B cell (primary cell): ENCODE measurements at regions not wholly inside any gene's neighbourhood (a gene's known extent, or its start where the extent isn't known, plus 50 kb on each side); places are given as distances from the start of the nearest gene placed in this dataset.

Source experiments
- ATAC-seq: fragments of 200-7000 bp; cut with Tn5 transposase; one replicate; pipeline ENCODE4 v1.10.0; 2021; ENCODE audit warnings: low read depth, mild to moderate bottlenecking, moderate number of reproducible peaks, moderate library complexity
- CTCF ChIA-PET: fragments of 350-600 bp; sonication (Branson Sonifier 250); formaldehyde crosslinking; loops from one replicate; lab custom pipeline; 2021; ENCODE audit warnings: antibody characterized with exemption, inconsistent platforms; lab: Charles Lee
- POLR2A ChIA-PET: fragments of 350-600 bp; sonication (Branson Sonifier 250); formaldehyde crosslinking; loops from one replicate; lab custom pipeline; 2021; ENCODE audit warnings: antibody characterized with exemption; lab: Charles Lee
- DNase-seq: peaks from one replicate; pipeline ENCODE4 v3.0.0; 2013
- H2AFZ ChIP-seq: 2 replicates; pipeline ENCODE4 v1.6.1; 2012; ENCODE audit warnings: mild to moderate bottlenecking, low read depth, low read length; ENCODE audit not compliant: insufficient read depth, poor library complexity, severe bottlenecking
- H3K27ac ChIP-seq, 2 donors: 1 replicate in 1 of 2; 2 replicates in 1 of 2; pipeline ENCODE4 v1.5.1; 2012 to 2013; ENCODE audit warnings: low read length in 2 of 2, mild to moderate bottlenecking in 2 of 2, moderate library complexity in 1 of 2
- H3K27me3 ChIP-seq, 4 experiments: fragments of 200-600 bp in 1 of 4; sonication (generic) in 1 of 4; replicated peaks in 1 of 4; 1 replicate in 2 of 4; 2 replicates in 2 of 4; pipeline versions ENCODE4 v1.6.1 to v1.7.0; 2013 to 2016; ENCODE audit warnings: low read length in 3 of 4, mild to moderate bottlenecking in 2 of 4, mixed read lengths in 1 of 4, moderate library complexity in 1 of 4; ENCODE audit not compliant: insufficient read depth in 4 of 4, control insufficient read depth in 3 of 4; ENCODE audit errors: control extremely low read depth in 1 of 4
- H3K36me3 ChIP-seq, 2 experiments: replicated peaks in 1 of 2; 1 replicate in 1 of 2; 2 replicates in 1 of 2; pipeline versions ENCODE4 v1.6.1 to v1.7.1; 2013; ENCODE audit warnings: low read length in 1 of 2; ENCODE audit not compliant: insufficient read depth in 2 of 2, control insufficient read depth in 1 of 2; ENCODE audit errors: control extremely low read depth in 1 of 2, extremely low read depth in 1 of 2
- H3K4me1 ChIP-seq, 2 donors: fragments of 200-600 bp in 1 of 2; sonication (generic) in 1 of 2; 1 replicate in 1 of 2; 2 replicates in 1 of 2; pipeline versions ENCODE4 v1.5.1 to v1.6.1; 2013 to 2017; ENCODE audit warnings: low read length in 2 of 2; ENCODE audit not compliant: control insufficient read depth in 2 of 2, insufficient read depth in 2 of 2
- H3K4me2 ChIP-seq: replicated peaks from 2 replicates; pipeline ENCODE3; 2012; ENCODE audit warnings: mild to moderate bottlenecking, low read depth, low read length; ENCODE audit not compliant: poor library complexity, severe bottlenecking
- H3K4me3 ChIP-seq, 5 experiments: fragments of 200-600 bp in 1 of 5; sonication (generic) in 1 of 5; 1 replicate in 3 of 5; 2 replicates in 2 of 5; pipeline versions ENCODE4 v1.5.1 to v1.7.0; 2011 to 2016; ENCODE audit warnings: low read length in 4 of 5, mild to moderate bottlenecking in 4 of 5, low read depth in 2 of 5, control low read depth in 1 of 5, moderate library complexity in 1 of 5; ENCODE audit not compliant: insufficient read depth in 1 of 5; ENCODE audit errors: control extremely low read depth in 1 of 5, extremely low read depth in 1 of 5
- H3K79me2 ChIP-seq: fragments of 200-600 bp; sonication (generic); one replicate; pipeline ENCODE4 v1.6.0; 2016; ENCODE audit warnings: low read length; ENCODE audit not compliant: control insufficient read depth, insufficient read depth
- H3K9ac ChIP-seq: fragments of 200-600 bp; sonication (generic); 2 replicates; pipeline ENCODE4 v1.6.1; 2017; ENCODE audit warnings: mild to moderate bottlenecking, low read length, moderate library complexity
- H3K9me3 ChIP-seq, 3 donors: one replicate each; pipeline versions ENCODE4 v1.6.1 to v1.7.1; 2013; ENCODE audit warnings: low read length in 2 of 3; ENCODE audit not compliant: control insufficient read depth in 2 of 3, insufficient read depth in 1 of 3; ENCODE audit errors: control extremely low read depth in 1 of 3
- H4K20me1 ChIP-seq: 2 replicates; pipeline ENCODE4 v1.6.0; 2012; ENCODE audit warnings: mild to moderate bottlenecking, low read length; ENCODE audit not compliant: insufficient read depth, control insufficient read depth, poor library complexity, severe bottlenecking
- H3K27ac Mint-ChIP-seq: one replicate; pipeline ENCODE4 v1.8.0; 2021; ENCODE audit warnings: mixed read lengths
- H3K27me3 Mint-ChIP-seq: one replicate; pipeline ENCODE4 v1.8.0; 2021; ENCODE audit warnings: mixed read lengths
- H3K4me1 Mint-ChIP-seq: one replicate; pipeline ENCODE4 v1.8.0; 2021; ENCODE audit warnings: mixed read lengths
- H3K4me3 Mint-ChIP-seq: one replicate; pipeline ENCODE4 v1.8.0; 2021; ENCODE audit warnings: mixed read lengths
- H3K9me3 Mint-ChIP-seq: one replicate; pipeline ENCODE4 v1.8.0; 2022; ENCODE audit warnings: mixed read lengths; ENCODE audit not compliant: insufficient read depth
- CTCF ChIP-seq: fragments of 200-600 bp; IDR thresholded peaks from one replicate; pipeline ENCODE4 v1.8.0; 2022; ENCODE audit warnings: antibody characterized with exemption, mild to moderate bottlenecking
- EZH2 ChIP-seq: IDR thresholded peaks from 2 replicates; pipeline ENCODE4 v1.6.1; 2012; ENCODE audit warnings: borderline replicate concordance, low read depth, mild to moderate bottlenecking, moderate library complexity, low read length; ENCODE audit not compliant: insufficient read depth, poor library complexity, severe bottlenecking
- WGBS: methylation state at CpG from one replicate; pipeline ENCODE4 v1.1.5; 2013; ENCODE audit warnings: missing lambda C conversion rate; ENCODE audit not compliant: insufficient coverage; 5-methylcytosine and 5-hydroxymethylcytosine counted together
- intact Hi-C: fragments of 100-400 bp; cut with micrococcal nuclease; formaldehyde crosslinking; loops from one replicate; pipeline ENCODE4 v1.10.0; 2022

GRCh38 chr12:28799348-28799747, 349.7 kb upstream of the FAR2 start:
- CTCF ChIA-PET: no interaction called here
- H3K4me1 Mint-ChIP-seq: no peaks in the 10 kb centered on the region
- no peak overlapping the region for H2AFZ ChIP-seq
- POLR2A ChIA-PET: no interaction called here
- H3K36me3 ChIP-seq: no peaks in the 10 kb centered on the region
- H3K4me3 ChIP-seq: no peak overlapping the region
- TF ChIP-seq CTCF (no peak), EZH2 (no peak)
- H3K79me2 ChIP-seq: no peaks in the 10 kb centered on the region
- H3K9me3 ChIP-seq: no peaks in the 10 kb centered on the region
- no peaks in the 10 kb centered on the region for H4K20me1 ChIP-seq
- no peak overlapping the region for H3K27ac Mint-ChIP-seq
- H3K4me1 ChIP-seq: no peaks in the 10 kb centered on the region
- no peaks in the 10 kb centered on the region for H3K9me3 Mint-ChIP-seq
- no peak overlapping the region for H3K9ac ChIP-seq
- intact Hi-C loops: no loop called here
- no peak overlapping the region for H3K4me2 ChIP-seq
- ATAC-seq: no peak
- no CpG with 5 or more reads among the region's 1 CpG for WGBS
- no peaks in the 10 kb centered on the region for H3K27me3 Mint-ChIP-seq
- no peak overlapping the region for H3K4me3 Mint-ChIP-seq
- no peaks in the 10 kb centered on the region for H3K27me3 ChIP-seq
- no peak for DNase-seq
- no peak overlapping the region for H3K27ac ChIP-seq

- ChIA-PET CTCF (no interaction called here), POLR2A (no interaction called here)
- Histone ChIP-seq H3K79me2 (no peaks in the 10 kb centered on the region), H3K27ac (no peak overlapping the region), H3K27me3 (no peaks in the 10 kb centered on the region), H4K20me1 (no peaks in the 10 kb centered on the region), H3K36me3 (no peaks in the 10 kb centered on the region), H3K9me3 (no peaks in the 10 kb centered on the region), H3K4me3 (no peak overlapping the region), H2AFZ (no peak overlapping the region), H3K4me2 (no peak overlapping the region), H3K9ac (no peak overlapping the region), H3K4me1 (no peaks in the 10 kb centered on the region)
- no CpG with 5 or more reads among the region's 1 CpG for WGBS
- H3K9me3 Mint-ChIP-seq: no peaks in the 10 kb centered on the region
- no peak overlapping the region for H3K4me3 Mint-ChIP-seq
- H3K4me1 Mint-ChIP-seq: no peaks in the 10 kb centered on the region
- no peaks in the 10 kb centered on the region for H3K27me3 Mint-ChIP-seq
- no peak overlapping the region for H3K27ac Mint-ChIP-seq
- intact Hi-C loops: no loop called here
- TF ChIP-seq CTCF (no peak), EZH2 (no peak)
- DNase-seq (no peak), ATAC-seq (no peak)
Measured at GRCh38 chr12:28800129-28800528, 348.9 kb upstream of the FAR2 start.
